Keratinocyte (primary cell): ENCODE measurements at regions not wholly inside any gene's neighbourhood (a gene's known extent, or its start where the extent isn't known, plus 50 kb on each side); places are given as distances from the start of the nearest gene placed in this dataset.

Experiments
- DNase-seq: peaks from one replicate; pipeline ENCODE4 v3.0.0-alpha.2; 2011; ENCODE audit warnings: low read depth, missing footprints, low spot score
- FAIRE-seq: peaks from 2 replicates; lab custom pipeline; 2011; peaks lifted over from hg19 to GRCh38; lab: Jason Lieb, UNC
- H2AFZ ChIP-seq: 2 replicates; pipeline ENCODE4 v1.6.0; 2012; ENCODE audit warnings: low read length, control low read depth, inconsistent platforms; ENCODE audit not compliant: control insufficient read depth
- H3K27ac ChIP-seq: 2 replicates; pipeline ENCODE4 v1.5.1; 2011; ENCODE audit warnings: low read length; ENCODE audit not compliant: control insufficient read depth, insufficient read depth
- H3K27me3 ChIP-seq: 3 replicates; pipeline ENCODE4 v1.6.0; 2011; ENCODE audit warnings: low read length; ENCODE audit not compliant: control insufficient read depth, insufficient read depth; ENCODE audit errors: extremely low read depth
- H3K36me3 ChIP-seq, 2 experiments: 2 replicates in 1 of 2; 3 replicates in 1 of 2; pipeline ENCODE4 v1.5.1; 2011; ENCODE audit warnings: low read length in 2 of 2, mild to moderate bottlenecking in 1 of 2; ENCODE audit not compliant: control insufficient read depth in 2 of 2, insufficient read depth in 2 of 2; ENCODE audit errors: extremely low read depth in 1 of 2
- H3K4me1 ChIP-seq: 3 replicates; pipeline ENCODE4 v1.5.1; 2011; ENCODE audit warnings: low read length; ENCODE audit not compliant: control insufficient read depth, insufficient read depth; ENCODE audit errors: extremely low read depth
- H3K4me2 ChIP-seq: 3 replicates; pipeline ENCODE4 v1.6.0; 2011; ENCODE audit warnings: low read depth, low read length; ENCODE audit not compliant: control insufficient read depth, insufficient read depth; ENCODE audit errors: extremely low read depth
- H3K4me3 ChIP-seq, 3 experiments: fragments of 200-600 bp in 1 of 3; sonication (generic) in 1 of 3; 2 replicates in 2 of 3; 3 replicates in 1 of 3; pipeline ENCODE4 v1.5.1; 2011 to 2016; ENCODE audit warnings: low read length in 3 of 3, mild to moderate bottlenecking in 3 of 3, control low read depth in 2 of 3, inconsistent platforms in 1 of 3, low read depth in 1 of 3, mixed read lengths in 1 of 3, mixed run types in 1 of 3, moderate library complexity in 1 of 3; ENCODE audit not compliant: control insufficient read depth in 2 of 3, insufficient read depth in 2 of 3; ENCODE audit errors: extremely low read depth in 1 of 3
- H3K79me2 ChIP-seq: 2 replicates; pipeline ENCODE4 v1.6.0; 2012; ENCODE audit warnings: low read length; ENCODE audit not compliant: control insufficient read depth, insufficient read depth
- H3K9ac ChIP-seq: 3 replicates; pipeline ENCODE4 v1.6.0; 2011; ENCODE audit warnings: low read length; ENCODE audit not compliant: control insufficient read depth, insufficient read depth; ENCODE audit errors: extremely low read depth
- H3K9me1 ChIP-seq: 3 replicates; pipeline ENCODE4 v1.6.0; 2011; ENCODE audit warnings: low read length; ENCODE audit not compliant: control insufficient read depth, insufficient read depth; ENCODE audit errors: extremely low read depth
- H3K9me3 ChIP-seq: 2 replicates; pipeline ENCODE4 v1.5.1; 2012; ENCODE audit warnings: low read depth, low read length; ENCODE audit not compliant: control insufficient read depth
- H4K20me1 ChIP-seq: 3 replicates; pipeline ENCODE4 v1.6.0; 2011; ENCODE audit warnings: low read length; ENCODE audit not compliant: control insufficient read depth, insufficient read depth; ENCODE audit errors: extremely low read depth
- EZH2 ChIP-seq: IDR thresholded peaks from one replicate; pipeline ENCODE4 v1.6.1; 2012; ENCODE audit warnings: inconsistent platforms, mild to moderate bottlenecking, low read length, moderate library complexity
- dilution Hi-C: fragments of 300-500 bp; cut with MboI; formaldehyde crosslinking; loops from one replicate; pipeline ENCODE4 v1.7.0; 2020; ENCODE audit warnings: low sequenced_read_pairs; ENCODE audit not compliant: extremely low pct_ligation_motif_present
- TF ChIP-seq, protein P1 (sequence below), 3 experiments: IDR thresholded peaks in 1 of 3; conservative IDR thresholded peaks in 1 of 3; optimal IDR thresholded peaks in 1 of 3; 2 replicates in 2 of 3; 3 replicates in 1 of 3; pipeline versions ENCODE3 to v1.5.1; 2011; ENCODE audit warnings: low read length in 3 of 3, mild to moderate bottlenecking in 3 of 3, moderate library complexity in 2 of 3, control low read depth in 1 of 3, inconsistent platforms in 1 of 3; ENCODE audit not compliant: insufficient read depth in 2 of 3; ENCODE audit errors: extremely low read depth in 1 of 3

DNA sequence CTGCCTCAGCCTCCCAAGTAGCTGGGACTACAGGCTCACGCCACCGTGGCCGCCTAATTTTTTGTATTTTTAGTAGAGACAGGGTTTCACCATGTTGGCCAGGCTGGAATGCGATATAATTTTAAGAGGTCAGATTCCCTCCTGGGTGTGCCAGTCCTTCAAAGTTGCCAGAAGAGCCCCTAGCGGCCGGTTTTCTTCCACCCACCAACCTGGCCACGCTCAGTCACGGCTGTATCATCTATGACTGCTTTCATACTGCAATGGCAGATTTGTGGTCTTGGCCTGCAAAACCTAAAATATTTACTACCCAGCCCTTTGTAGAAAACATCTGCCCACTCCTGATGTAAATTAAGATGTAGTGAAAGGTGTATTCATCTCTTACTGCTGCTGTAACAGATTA, 117.5 kb upstream of the BASP1 start:
- H3K4me1 ChIP-seq, result peaks cover 11% of the 10 kb centered on the region
- H2AFZ ChIP-seq, result no peak overlapping the region
- H3K79me2 ChIP-seq, result no peaks in the 10 kb centered on the region
- no peak for FAIRE-seq
- H3K4me3 ChIP-seq, result no peak overlapping the region
- dilution Hi-C loops, result no loop called here
- no peaks in the 10 kb centered on the region for H3K9me3 ChIP-seq
- H4K20me1 ChIP-seq, result no peaks in the 10 kb centered on the region
- TF ChIP-seq EZH2, result no peak
- TF ChIP-seq, protein P1, sequence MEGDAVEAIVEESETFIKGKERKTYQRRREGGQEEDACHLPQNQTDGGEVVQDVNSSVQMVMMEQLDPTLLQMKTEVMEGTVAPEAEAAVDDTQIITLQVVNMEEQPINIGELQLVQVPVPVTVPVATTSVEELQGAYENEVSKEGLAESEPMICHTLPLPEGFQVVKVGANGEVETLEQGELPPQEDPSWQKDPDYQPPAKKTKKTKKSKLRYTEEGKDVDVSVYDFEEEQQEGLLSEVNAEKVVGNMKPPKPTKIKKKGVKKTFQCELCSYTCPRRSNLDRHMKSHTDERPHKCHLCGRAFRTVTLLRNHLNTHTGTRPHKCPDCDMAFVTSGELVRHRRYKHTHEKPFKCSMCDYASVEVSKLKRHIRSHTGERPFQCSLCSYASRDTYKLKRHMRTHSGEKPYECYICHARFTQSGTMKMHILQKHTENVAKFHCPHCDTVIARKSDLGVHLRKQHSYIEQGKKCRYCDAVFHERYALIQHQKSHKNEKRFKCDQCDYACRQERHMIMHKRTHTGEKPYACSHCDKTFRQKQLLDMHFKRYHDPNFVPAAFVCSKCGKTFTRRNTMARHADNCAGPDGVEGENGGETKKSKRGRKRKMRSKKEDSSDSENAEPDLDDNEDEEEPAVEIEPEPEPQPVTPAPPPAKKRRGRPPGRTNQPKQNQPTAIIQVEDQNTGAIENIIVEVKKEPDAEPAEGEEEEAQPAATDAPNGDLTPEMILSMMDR (optimal IDR thresholded peaks at IDR 0.05 in 1 of 3, IDR thresholded peaks at IDR 0.05 in 1 of 3, conservative IDR thresholded peaks at IDR 0.05 in 1 of 3; ENCODE audit: extremely low read depth in 1 of 3, insufficient read depth in 2 of 3, low read length in 3 of 3), result no peak
- no peak for DNase-seq
- H3K27me3 ChIP-seq, result no peaks in the 10 kb centered on the region
- H3K9ac ChIP-seq, result no peak overlapping the region
- no peaks in the 10 kb centered on the region for H3K36me3 ChIP-seq
- no peak overlapping the region for H3K27ac ChIP-seq
- no peak overlapping the region for H3K4me2 ChIP-seq
- H3K9me1 ChIP-seq, result no peaks in the 10 kb centered on the region

- Histone ChIP-seq H3K27me3 (no peaks in the 10 kb centered on the region), H3K4me1 (peaks cover 18% of the 10 kb centered on the region), H3K4me2 (no peak overlapping the region), H3K9ac (no peak overlapping the region), H4K20me1 (no peaks in the 10 kb centered on the region), H3K27ac (no peak overlapping the region), H3K9me3 (no peaks in the 10 kb centered on the region), H2AFZ (no peak overlapping the region), H3K4me3 (no peak overlapping the region), H3K79me2 (no peaks in the 10 kb centered on the region), H3K9me1 (no peaks in the 10 kb centered on the region), H3K36me3 (no peaks in the 10 kb centered on the region)
- FAIRE-seq, result no peak
- TF ChIP-seq, protein P1 (optimal IDR thresholded peaks at IDR 0.05 in 1 of 3, IDR thresholded peaks at IDR 0.05 in 1 of 3, conservative IDR thresholded peaks at IDR 0.05 in 1 of 3; ENCODE audit: extremely low read depth in 1 of 3, insufficient read depth in 2 of 3, low read length in 3 of 3), result no peak
- no peak for TF ChIP-seq EZH2
- dilution Hi-C loops, result no loop called here
- no peak for DNase-seq
Observed at GRCh38 chr5:17103461-17103860, 114.0 kb upstream of the BASP1 start.
